ENCODE measurements at regions not wholly inside any gene's neighbourhood (a gene's known extent, or its start where the extent isn't known, plus 50 kb on each side); places are given as distances from the start of the nearest gene placed in this dataset.
"Not testable (repeated sequence)": the region's sequence is repeated elsewhere in the genome, so short reads cannot be mapped to it uniquely, and the experiment has no call there.

- no peak for DNase-seq (ENCODE audit: low spot score)
Observed at GRCh38 chr3:27661797-27662196, 60.3 kb downstream of the EOMES start.

- DNase-seq (ENCODE audit: low spot score), result peak; percentile 25
Observed at GRCh38 chr3:27659279-27660021, 62.7 kb downstream of the EOMES start.

- no peak for DNase-seq (ENCODE audit: low spot score)
Observed at GRCh38 chr3:27658741-27659140, 63.4 kb downstream of the EOMES start.

- no peak for DNase-seq (ENCODE audit: low spot score)
Observed at GRCh38 chr3:27657871-27658270, 64.3 kb downstream of the EOMES start.

GRCh38 chr3:27657404-27657803 is 64.7 kb downstream of the EOMES start:
- DNase-seq (ENCODE audit: low spot score), result no peak

GRCh38 chr3:27656790-27657189 is 65.3 kb downstream of the EOMES start:
- no peak for DNase-seq (ENCODE audit: low spot score)

GRCh38 chr3:27655547-27655946 is 66.6 kb downstream of the EOMES start:
- no peak for DNase-seq (ENCODE audit: low spot score)

- DNase-seq (ENCODE audit: low spot score), result no peak
Observed at GRCh38 chr3:27653803-27654558, 68.1 kb downstream of the EOMES start.

- no peak for DNase-seq (ENCODE audit: low spot score)
Observed at GRCh38 chr3:27649277-27649676, 72.8 kb downstream of the EOMES start.

GRCh38 chr3:27646896-27647295 is 75.2 kb downstream of the EOMES start:
- no peak for DNase-seq (ENCODE audit: low spot score)

GRCh38 chr3:27644941-27645340 is 77.2 kb downstream of the EOMES start:
- DNase-seq (ENCODE audit: low spot score), result no peak

GRCh38 chr3:27643355-27643754 is 78.8 kb downstream of the EOMES start:
- DNase-seq (ENCODE audit: low spot score), result no peak

GRCh38 chr3:27642796-27643195 is 79.3 kb downstream of the EOMES start:
- DNase-seq (ENCODE audit: low spot score), result no peak

- no peak for DNase-seq (ENCODE audit: low spot score)
Observed at GRCh38 chr3:27641888-27642601, 80.1 kb downstream of the EOMES start.

GRCh38 chr3:27641271-27641800 is 80.8 kb downstream of the EOMES start:
- no peak for DNase-seq (ENCODE audit: low spot score)

- DNase-seq (ENCODE audit: low spot score), result no peak
Observed at GRCh38 chr3:27639271-27639670, 82.9 kb downstream of the EOMES start.

GRCh38 chr3:27638594-27638993 is 83.5 kb downstream of the EOMES start:
- DNase-seq (ENCODE audit: low spot score), result no peak

- no peak for DNase-seq (ENCODE audit: low spot score)
Observed at GRCh38 chr3:27637346-27637995, 84.7 kb downstream of the EOMES start.

GRCh38 chr3:27635006-27635405 is 87.1 kb downstream of the EOMES start:
- not testable (repeated sequence) for DNase-seq (ENCODE audit: low spot score)

- peak; percentile 28 for DNase-seq (ENCODE audit: low spot score)
Observed at GRCh38 chr3:27633224-27633545, 88.9 kb downstream of the EOMES start.

GRCh38 chr3:27632431-27633223 is 89.5 kb downstream of the EOMES start:
- peak; percentile 40 for DNase-seq (ENCODE audit: low spot score)

Measured in Ammon's horn (tissue), 1 donor.